Spleen (tissue), 7 donors: ENCODE measurements at regions not wholly inside any gene's neighbourhood (a gene's known extent, or its start where the extent isn't known, plus 50 kb on each side); places are given as distances from the start of the nearest gene placed in this dataset.

Source experiments
- CTCF ChIP-seq, 11 experiments: fragments of 200-600 bp in 7 of 11; fragments of 450-650 bp in 4 of 11; sonication (generic) in 4 of 11; IDR thresholded peaks in 8 of 11; conservative IDR thresholded peaks in 3 of 11; 1 replicate in 7 of 11; 2 replicates in 4 of 11; pipeline versions ENCODE4 v1.4.0 to v1.8.0; 2016 to 2021; ENCODE audit warnings: antibody characterized with exemption in 11 of 11, inconsistent platforms in 4 of 11, mild to moderate bottlenecking in 1 of 11
- POLR2A ChIP-seq, 3 donors: fragments of 450-650 bp; IDR thresholded peaks; one replicate each; pipeline ENCODE4 v1.5.1; 2017; ENCODE audit warnings: antibody characterized with exemption in 3 of 3, mild to moderate bottlenecking in 1 of 3
- POLR2AphosphoS5 ChIP-seq, 3 donors: sonication (generic); formaldehyde crosslinking; IDR thresholded peaks; one replicate each; pipeline ENCODE4 v1.5.1; 2017; ENCODE audit warnings: antibody characterized with exemption in 3 of 3
- donor health status: DM: no; HTN: no; CAD: no; lungs with moderate emphysema.
- donor health status: DM: no; HTN: no; CAD: no.
- donor health status: DM: no; HTN: no; CAD: no.

GRCh38 chr7:131721660-131722059 lies 165.2 kb upstream of the PODXL start:
- TF ChIP-seq CTCF (IDR thresholded peaks at IDR 0.05 in 8 of 11, conservative IDR thresholded peaks at IDR 0.05 in 3 of 11) = no peak
- TF ChIP-seq POLR2A (IDR thresholded peaks at IDR 0.05) = no peak
- no peak for TF ChIP-seq POLR2AphosphoS5 (IDR thresholded peaks at IDR 0.05)
